DOHH2 (cell line): ENCODE measurements at regions not wholly inside any gene's neighbourhood (a gene's known extent, or its start where the extent isn't known, plus 50 kb on each side); places are given as distances from the start of the nearest gene placed in this dataset.

Experiments used
- H3F3A ChIP-seq: fragments of 200-600 bp; sonication (generic), shearing (Covaris generic); 2 replicates; pipeline ENCODE4 v1.6.0; 2016; ENCODE audit warnings: antibody characterized with exemption, mild to moderate bottlenecking; ENCODE audit not compliant: control insufficient read depth, insufficient read depth
- H3K27ac ChIP-seq: fragments of 200-600 bp; sonication (generic); 2 replicates; pipeline ENCODE4 v1.5.1; 2014; ENCODE audit warnings: low read depth, mild to moderate bottlenecking, low read length, moderate library complexity
- H3K27me3 ChIP-seq: fragments of 200-600 bp; sonication (generic); 2 replicates; pipeline ENCODE4 v1.6.1; 2014; ENCODE audit warnings: mild to moderate bottlenecking, low read length, mixed read lengths; ENCODE audit not compliant: control insufficient read depth
- H3K36me3 ChIP-seq: fragments of 200-600 bp; sonication (generic); 2 replicates; pipeline ENCODE4 v1.6.1; 2014; ENCODE audit warnings: mild to moderate bottlenecking, low read length, moderate library complexity, mixed read lengths; ENCODE audit not compliant: control insufficient read depth
- H3K4me1 ChIP-seq: fragments of 200-600 bp; sonication (generic); 2 replicates; pipeline ENCODE4 v1.6.1; 2014; ENCODE audit warnings: mild to moderate bottlenecking, low read length, mixed read lengths; ENCODE audit not compliant: control insufficient read depth
- H3K4me2 ChIP-seq: fragments of 200-600 bp; sonication (generic); 2 replicates; pipeline ENCODE4 v1.6.0; 2014; ENCODE audit warnings: mild to moderate bottlenecking, low read length, moderate library complexity
- H3K4me3 ChIP-seq: fragments of 200-600 bp; sonication (generic); 2 replicates; pipeline ENCODE4 v1.5.1; 2014; ENCODE audit warnings: mild to moderate bottlenecking, low read length, mixed read lengths
- H3K79me2 ChIP-seq: fragments of 200-600 bp; sonication (generic); 2 replicates; pipeline ENCODE4 v1.6.1; 2014; ENCODE audit warnings: mild to moderate bottlenecking, low read length, mixed read lengths; ENCODE audit not compliant: control insufficient read depth
- H3K9me2 ChIP-seq: fragments of 200-600 bp; sonication (generic); replicated peaks from 2 replicates; pipeline ENCODE4 v1.6.1; 2014; ENCODE audit warnings: mild to moderate bottlenecking, low read length, mixed read lengths; ENCODE audit not compliant: control insufficient read depth
- H3K9me3 ChIP-seq: fragments of 200-600 bp; sonication (generic); 2 replicates; pipeline ENCODE4 v1.6.1; 2014; ENCODE audit warnings: antibody characterized with exemption, low read length, mixed read lengths; ENCODE audit not compliant: control insufficient read depth, insufficient read depth
- H4K20me1 ChIP-seq: fragments of 200-600 bp; sonication (generic); 2 replicates; pipeline ENCODE4 v1.6.0; 2014; ENCODE audit warnings: low read depth, mild to moderate bottlenecking, antibody characterized with exemption, low read length, moderate library complexity; ENCODE audit not compliant: control insufficient read depth, insufficient read depth
- EZH2phosphoT487 ChIP-seq: fragments of 200-600 bp; sonication (generic); IDR thresholded peaks from 2 replicates; pipeline ENCODE4 v1.6.1; 2017; ENCODE audit warnings: borderline replicate concordance, mild to moderate bottlenecking, antibody characterized with exemption, low read length, moderate library complexity, mixed read lengths
- TF ChIP-seq, protein P1 (sequence below): fragments of 200-600 bp; sonication (generic); IDR thresholded peaks from one replicate; pipeline ENCODE4 v1.5.1; 2014; ENCODE audit warnings: antibody characterized with exemption, mild to moderate bottlenecking, low read depth, low read length; ENCODE audit not compliant: poor library complexity, severe bottlenecking

- Histone ChIP-seq H3F3A (no peaks in the 10 kb centered on the region), H3K27ac (no peak overlapping the region), H3K9me3 (no peaks in the 10 kb centered on the region)
These were observed 147.8 kb upstream of the ZIC3 start for GRCh38 chrX:137418086-137418485.

DNA sequence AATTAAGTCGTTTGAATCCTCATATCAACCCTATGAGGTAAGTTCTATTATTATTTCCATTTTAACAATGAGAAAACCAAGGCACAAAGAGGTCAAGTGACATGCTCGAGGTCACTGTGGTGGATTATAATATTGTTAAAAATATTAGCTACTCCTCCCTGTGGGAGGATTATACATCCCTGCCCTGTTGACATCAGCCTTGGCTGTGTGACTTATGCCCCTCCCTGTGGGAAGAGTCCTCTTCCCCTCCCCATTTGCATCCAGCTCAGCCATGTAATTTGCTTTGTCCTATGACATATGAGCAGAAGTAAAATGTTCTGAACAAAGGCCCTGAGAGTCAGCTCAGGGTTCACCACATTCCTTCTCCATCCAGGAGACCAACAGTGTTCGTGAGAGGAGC, 152.7 kb upstream of the ZIC3 start:
- Histone ChIP-seq H3K9me2 (no peaks in the 10 kb centered on the region), H3K4me3 (no peak overlapping the region), H3F3A (no peaks in the 10 kb centered on the region), H3K4me2 (no peak overlapping the region), H4K20me1 (no peaks in the 10 kb centered on the region), H3K27ac (no peak overlapping the region), H3K4me1 (no peaks in the 10 kb centered on the region), H3K27me3 (no peaks in the 10 kb centered on the region), H3K36me3 (no peaks in the 10 kb centered on the region), H3K79me2 (no peaks in the 10 kb centered on the region), H3K9me3 (no peaks in the 10 kb centered on the region)
- TF ChIP-seq EZH2phosphoT487, result no peak
- TF ChIP-seq, protein P1, sequence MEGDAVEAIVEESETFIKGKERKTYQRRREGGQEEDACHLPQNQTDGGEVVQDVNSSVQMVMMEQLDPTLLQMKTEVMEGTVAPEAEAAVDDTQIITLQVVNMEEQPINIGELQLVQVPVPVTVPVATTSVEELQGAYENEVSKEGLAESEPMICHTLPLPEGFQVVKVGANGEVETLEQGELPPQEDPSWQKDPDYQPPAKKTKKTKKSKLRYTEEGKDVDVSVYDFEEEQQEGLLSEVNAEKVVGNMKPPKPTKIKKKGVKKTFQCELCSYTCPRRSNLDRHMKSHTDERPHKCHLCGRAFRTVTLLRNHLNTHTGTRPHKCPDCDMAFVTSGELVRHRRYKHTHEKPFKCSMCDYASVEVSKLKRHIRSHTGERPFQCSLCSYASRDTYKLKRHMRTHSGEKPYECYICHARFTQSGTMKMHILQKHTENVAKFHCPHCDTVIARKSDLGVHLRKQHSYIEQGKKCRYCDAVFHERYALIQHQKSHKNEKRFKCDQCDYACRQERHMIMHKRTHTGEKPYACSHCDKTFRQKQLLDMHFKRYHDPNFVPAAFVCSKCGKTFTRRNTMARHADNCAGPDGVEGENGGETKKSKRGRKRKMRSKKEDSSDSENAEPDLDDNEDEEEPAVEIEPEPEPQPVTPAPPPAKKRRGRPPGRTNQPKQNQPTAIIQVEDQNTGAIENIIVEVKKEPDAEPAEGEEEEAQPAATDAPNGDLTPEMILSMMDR, result no peak

More at GRCh38 chrX:137418086-137418485, 147.8 kb upstream of the ZIC3 start:
- Histone ChIP-seq H4K20me1 (no peaks in the 10 kb centered on the region), H3K4me1 (no peaks in the 10 kb centered on the region), H3K79me2 (no peaks in the 10 kb centered on the region), H3K4me2 (no peak overlapping the region), H3K9me2 (no peaks in the 10 kb centered on the region), H3K4me3 (no peak overlapping the region), H3K27me3 (no peaks in the 10 kb centered on the region), H3K36me3 (no peaks in the 10 kb centered on the region)
- TF ChIP-seq EZH2phosphoT487, result no peak
- TF ChIP-seq, protein P1, result no peak

GRCh38 chrX:137405449-137406140, 160.3 kb upstream of the ZIC3 start:
- no peak overlapping the region for H3K4me3 ChIP-seq
- no peak overlapping the region for H3K4me2 ChIP-seq

More at GRCh38 chrX:137405449-137406140, 160.3 kb upstream of the ZIC3 start:
- no peak overlapping the region for H3K27ac ChIP-seq
- no peaks in the 10 kb centered on the region for H3K9me3 ChIP-seq
- H3K27me3 ChIP-seq, result no peaks in the 10 kb centered on the region
- no peaks in the 10 kb centered on the region for H3F3A ChIP-seq
- TF ChIP-seq EZH2phosphoT487, result no peak
- TF ChIP-seq, protein P1, result no peak
- H3K9me2 ChIP-seq, result no peaks in the 10 kb centered on the region
- no peaks in the 10 kb centered on the region for H3K36me3 ChIP-seq
- H3K4me1 ChIP-seq, result no peaks in the 10 kb centered on the region
- no peaks in the 10 kb centered on the region for H3K79me2 ChIP-seq
- H4K20me1 ChIP-seq, result no peaks in the 10 kb centered on the region
